ENCODE measurements at regions not wholly inside any gene's neighbourhood (a gene's known extent, or its start where the extent isn't known, plus 50 kb on each side); places are given as distances from the start of the nearest gene placed in this dataset.

- no TSS peak for BruUV-seq (replicated peaks)
- dilution Hi-C loops (cut with HindIII; ENCODE audit: low sequenced_read_pairs, unreplicated experiment) = no loop called here
- POLR2A ChIA-PET (ENCODE audit: unreplicated experiment) = no interaction called here
Observed at GRCh38 chr17:33816036-33816435, 439.0 kb upstream of the CCL2 start.

More at GRCh38 chr17:33816036-33816435, 439.0 kb upstream of the CCL2 start:
- Histone ChIP-seq H3K36me3 (ENCODE audit: control insufficient read depth, insufficient read depth, low read length) (no peaks in the 10 kb centered on the region), H4K91ac (ENCODE audit: insufficient read depth, low read depth, low read length) (no peak overlapping the region), H3K56ac (ENCODE audit: extremely low read depth, insufficient read depth, low read length) (no peak overlapping the region), H3K4me2 (ENCODE audit: low read depth, low read length) (no peak overlapping the region), H3K14ac (replicated peaks; ENCODE audit: low read depth, low read length) (no peak overlapping the region), H3K18ac (ENCODE audit: low read depth, low read length) (no peak overlapping the region), H3K4me3 (ENCODE audit: insufficient read depth, low read depth, low read length) (no peak overlapping the region), H4K20me1 (ENCODE audit: insufficient read depth, low read length) (no peaks in the 10 kb centered on the region), H3K23ac (ENCODE audit: low read depth, low read length) (no peak overlapping the region), H3K9me3 (ENCODE audit: control insufficient read depth, insufficient read depth, low read length) (no peaks in the 10 kb centered on the region), H3K27me3 (ENCODE audit: control insufficient read depth, insufficient read depth, low read length) (no peaks in the 10 kb centered on the region), H2AFZ (replicated peaks; ENCODE audit: low read length, poor library complexity) (no peak overlapping the region), H3K79me1 (ENCODE audit: low read depth in 1 of 2, low read length in 2 of 2) (no peaks in the 10 kb centered on the region), H3K9ac (ENCODE audit: low read depth, low read length) (no peak overlapping the region), H2BK5ac (ENCODE audit: low read depth, low read length, poor library complexity, severe bottlenecking) (no peak overlapping the region), H3K4me1 (ENCODE audit: control insufficient read depth, insufficient read depth, low read length) (no peaks in the 10 kb centered on the region), H2AK9ac (replicated peaks; ENCODE audit: low read depth, low read length, poor library complexity) (no peak overlapping the region), H3K27ac (ENCODE audit: insufficient read depth, low read length) (no peak overlapping the region), H3K4ac (ENCODE audit: low read depth, low read length) (no peak overlapping the region), H4K8ac (ENCODE audit: low read depth in 2 of 2, low read length in 2 of 2) (no peak overlapping the region), H3K9me1 (ENCODE audit: insufficient read depth, low read length) (no peaks in the 10 kb centered on the region), H2AK5ac (ENCODE audit: low read depth, low read length) (no peak overlapping the region), H2BK120ac (ENCODE audit: low read depth, low read length) (no peak overlapping the region), H4K5ac (ENCODE audit: low read depth, low read length) (no peak overlapping the region), H2BK20ac (ENCODE audit: low read depth, low read length) (no peak overlapping the region), H2BK15ac (ENCODE audit: low read depth, low read length) (no peak overlapping the region)
- TF ChIP-seq USF2 (IDR thresholded peaks at IDR 0.05; ENCODE audit: low read depth, low read length) (no peak), ELK1 (IDR thresholded peaks at IDR 0.05; ENCODE audit: borderline replicate concordance, low read depth, low read length) (no peak), POLR2A (IDR thresholded peaks at IDR 0.05; ENCODE audit: low read depth, low read length) (no peak)
- CTCF ChIA-PET = no interaction called here
- intact Hi-C loops (cut with micrococcal nuclease) (no loop called here), in situ Hi-C loops (cut with MboI; ENCODE audit: low sequenced_read_pairs) (no loop called here)
- WGBS, 2 experiments (ENCODE audit: extremely low coverage in 2 of 2, insufficient read length in 1 of 2) = no CpG with 5 or more reads among the region's 2 CpGs
- DNase-seq = no peak
- no peak for ATAC-seq (ENCODE audit: low read depth)

All from IMR-90 (cell line).